ENCODE measurements at regions not wholly inside any gene's neighbourhood (a gene's known extent, or its start where the extent isn't known, plus 50 kb on each side); places are given as distances from the start of the nearest gene placed in this dataset.

DNA sequence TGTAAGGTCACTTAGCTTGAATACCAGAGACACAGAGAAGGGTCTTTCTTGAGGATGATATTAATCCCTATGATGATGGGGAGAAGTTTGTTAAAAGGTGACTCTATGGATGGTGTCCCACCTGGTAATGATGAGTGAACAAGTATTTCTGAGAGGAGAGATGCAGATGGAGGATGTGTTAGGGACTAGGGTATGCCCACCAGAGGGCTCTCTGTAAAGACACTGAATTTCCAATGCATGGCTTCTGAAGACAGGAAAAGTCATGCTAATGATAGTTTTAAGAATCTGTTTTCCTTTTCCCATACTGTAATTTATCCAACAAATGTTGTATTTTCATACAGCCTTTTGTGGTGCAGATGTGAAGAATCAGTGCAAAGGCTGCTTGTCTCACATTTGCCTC is 1250.9 kb upstream of the CELF2 start:
- no peak for DNase-seq (ENCODE audit: low read depth)

DNA sequence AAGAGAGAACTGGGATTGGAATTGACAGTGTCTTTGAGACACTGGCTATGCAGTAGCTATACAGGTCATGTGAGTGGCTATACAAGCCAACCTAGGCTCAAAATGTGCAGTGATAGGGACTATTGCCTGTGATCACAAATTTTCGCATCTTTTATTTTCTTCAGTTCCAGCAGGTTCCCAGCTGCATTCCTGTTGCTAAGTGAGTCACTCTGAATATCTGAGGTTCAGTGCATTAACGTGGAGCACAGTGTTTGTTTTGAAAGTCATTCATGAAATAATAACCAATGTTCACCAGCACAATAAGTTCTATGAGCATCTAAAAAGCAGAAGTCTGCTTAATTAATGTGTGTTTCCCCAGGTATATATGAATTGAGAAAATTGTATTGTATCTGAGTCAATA is 1236.0 kb upstream of the CELF2 start:
- DNase-seq (ENCODE audit: low read depth) = no peak

DNA sequence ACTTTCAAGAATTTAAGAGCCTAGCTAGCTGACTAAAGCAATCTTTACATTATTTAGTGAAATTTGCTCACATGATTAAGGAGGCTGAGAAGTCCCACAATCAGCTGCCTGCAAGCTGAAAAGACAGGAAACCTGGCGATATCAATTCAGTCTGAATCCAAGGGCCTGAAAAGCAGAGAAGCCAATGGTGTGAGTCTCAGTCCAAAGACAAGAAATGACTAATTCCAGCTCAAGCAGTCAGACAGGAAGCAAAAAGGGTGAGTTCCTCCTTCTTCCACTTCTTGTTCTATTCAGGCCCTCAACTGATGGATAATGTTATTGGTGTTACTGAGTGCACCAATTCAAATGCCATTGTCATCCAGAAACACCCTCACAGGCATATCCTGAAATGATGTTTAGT is 1231.6 kb upstream of the CELF2 start:
- DNase-seq (ENCODE audit: low read depth) = no peak

DNA sequence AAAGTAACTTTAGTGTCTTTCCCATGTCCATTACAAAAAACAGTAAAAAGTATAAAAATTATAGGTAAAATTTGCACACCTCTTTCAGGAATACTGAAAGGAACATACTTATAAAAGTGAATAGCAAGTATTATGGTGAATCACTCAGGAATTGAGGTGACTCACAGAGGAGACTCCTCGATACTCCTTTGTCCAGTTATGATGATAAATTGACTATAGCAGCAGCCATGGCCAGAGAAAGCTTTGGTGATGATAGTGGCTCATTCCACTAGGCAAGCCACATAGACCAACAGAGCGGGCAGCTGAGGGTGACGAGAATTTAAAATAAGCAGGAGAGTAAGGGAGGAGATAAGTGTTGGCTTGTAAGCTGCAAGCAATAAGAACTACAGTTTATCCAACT is 1231.1 kb upstream of the CELF2 start:
- DNase-seq (ENCODE audit: low read depth) = no peak

DNA sequence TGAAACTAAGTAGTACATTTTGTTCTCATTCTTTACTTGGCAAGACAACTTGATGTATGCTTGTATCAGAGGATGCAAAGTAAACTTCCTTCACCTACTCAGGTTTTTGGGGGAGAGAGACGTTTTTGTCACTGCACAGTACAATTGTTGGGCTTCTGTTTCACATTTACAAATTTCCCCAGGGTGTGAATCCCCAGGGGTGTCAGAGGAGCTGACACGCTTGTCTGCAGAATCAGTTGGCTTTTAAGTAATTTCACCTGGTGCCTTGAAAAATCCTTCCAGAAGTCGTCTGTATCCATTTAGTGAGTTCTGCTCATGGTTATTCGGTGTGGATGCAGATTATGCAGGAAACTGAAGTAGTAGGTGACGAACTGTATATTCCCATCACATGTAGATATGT is 1227.7 kb upstream of the CELF2 start:
- DNase-seq (ENCODE audit: low read depth) = no peak

DNA sequence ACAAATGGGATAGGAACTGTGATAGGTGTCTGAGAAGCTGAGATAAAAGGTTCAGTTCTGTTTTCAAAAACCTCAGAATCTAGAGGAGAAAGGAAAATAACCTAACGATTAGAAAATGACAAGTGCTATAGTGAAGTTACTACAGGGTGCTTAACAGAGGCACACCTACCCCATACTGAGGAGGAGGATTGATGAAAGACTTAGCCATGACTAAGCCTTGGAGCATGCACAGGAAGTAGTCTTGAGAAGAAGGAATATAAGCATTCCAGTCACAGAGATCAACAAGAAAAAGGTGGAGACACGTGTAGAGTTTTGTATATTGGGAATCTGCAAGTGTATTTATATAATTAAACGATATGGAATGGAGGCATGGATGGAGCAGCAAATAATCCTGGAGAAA is 1225.5 kb upstream of the CELF2 start:
- DNase-seq (ENCODE audit: low read depth) = no peak

DNA sequence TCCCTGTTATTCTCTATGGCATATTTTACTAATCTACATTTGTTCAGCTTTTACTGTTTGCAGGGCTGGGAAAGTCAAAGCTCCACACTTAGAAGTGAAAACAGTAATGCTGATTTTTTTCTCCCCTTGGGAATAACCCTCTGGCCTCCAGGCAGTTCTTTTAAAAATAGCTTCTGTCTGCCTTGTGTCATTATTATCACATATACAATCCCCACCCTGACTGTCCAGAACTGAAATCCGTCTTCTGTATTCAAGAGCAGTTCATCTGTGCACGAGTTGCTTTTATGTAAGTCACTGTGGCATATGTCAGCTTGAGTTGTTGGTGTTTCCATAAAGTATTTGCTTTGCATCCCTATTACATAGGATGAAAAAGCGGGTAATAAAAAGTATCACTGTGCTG is 1221.1 kb upstream of the CELF2 start:
- DNase-seq (ENCODE audit: low read depth) = no peak

DNA sequence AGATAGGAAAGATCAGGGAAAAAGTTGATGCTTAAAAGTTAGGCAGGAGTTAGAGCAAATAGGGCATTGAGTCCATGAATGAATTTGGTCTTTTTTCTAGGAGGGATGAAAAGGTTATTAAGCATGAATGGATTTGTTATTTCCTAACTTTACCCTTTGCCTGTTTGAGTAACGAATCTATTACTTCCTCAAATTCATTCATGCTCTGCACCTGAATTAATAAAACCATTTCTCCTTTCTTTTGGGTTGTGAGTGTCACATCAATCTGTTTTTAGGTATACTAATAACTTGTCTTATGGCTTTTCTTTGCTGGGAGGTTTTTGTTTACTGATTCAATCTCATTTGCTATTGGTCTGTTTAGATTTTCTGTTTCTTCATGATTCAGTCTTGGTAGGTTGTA is 1217.7 kb upstream of the CELF2 start:
- no peak for DNase-seq (ENCODE audit: low read depth)

DNA sequence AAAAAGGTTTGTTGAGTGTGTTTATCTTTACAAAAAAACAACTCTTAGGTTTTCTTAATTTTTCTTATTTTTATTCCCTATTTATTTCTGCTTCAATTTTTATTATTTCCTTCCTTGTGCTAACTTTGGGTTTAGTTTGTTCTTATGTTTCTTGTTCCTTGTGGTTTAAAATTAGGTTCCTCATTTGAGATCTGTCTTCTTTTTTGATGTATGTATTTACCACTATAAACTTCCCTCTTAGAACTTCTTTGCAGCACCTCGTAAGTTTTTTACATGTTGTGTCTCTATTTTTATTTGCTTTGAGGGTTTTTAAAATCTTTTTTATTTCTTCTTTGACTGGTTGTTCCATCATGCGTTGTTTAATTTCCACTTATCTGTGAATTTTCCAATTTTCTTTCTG is 1217.1 kb upstream of the CELF2 start:
- DNase-seq (ENCODE audit: low read depth) = no peak

DNA sequence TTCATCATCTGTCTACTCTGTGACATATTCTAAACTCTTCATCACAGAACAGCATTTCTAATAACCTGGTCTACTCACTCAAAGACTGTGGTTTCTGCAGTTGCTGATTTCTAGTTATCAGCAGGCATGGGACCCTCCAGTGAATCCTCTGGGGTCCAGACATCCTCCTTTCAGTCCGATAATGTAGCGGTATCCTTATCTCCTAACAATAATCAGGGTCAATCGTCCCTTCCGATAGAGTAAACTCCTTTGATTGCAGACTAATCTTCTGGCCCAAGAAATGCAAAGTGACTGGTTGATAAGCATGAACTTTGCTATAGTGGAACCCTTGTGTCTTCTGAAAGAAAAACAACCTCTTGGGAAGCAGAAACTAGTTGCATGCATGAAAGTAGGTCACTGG is 1209.8 kb upstream of the CELF2 start:
- DNase-seq (ENCODE audit: low read depth) = no peak

DNA sequence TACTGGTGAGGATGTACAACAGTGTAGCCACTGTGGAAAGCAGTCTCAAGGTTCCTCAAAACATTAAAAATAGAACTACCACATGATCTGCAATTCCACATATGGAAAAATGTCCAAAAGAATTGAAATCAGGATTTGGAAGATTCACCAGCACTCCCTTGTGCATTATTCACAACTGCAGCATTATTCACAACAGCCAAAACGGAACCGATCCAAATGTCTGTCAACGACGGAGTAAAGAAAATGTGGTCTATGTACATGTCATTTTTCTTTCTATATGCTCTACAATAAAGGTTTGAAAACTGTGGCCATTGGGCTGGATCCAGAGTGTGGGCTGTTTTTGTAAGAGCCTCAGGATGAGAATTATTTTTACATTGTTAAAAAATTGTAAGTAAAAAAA is 1206.1 kb upstream of the CELF2 start:
- no peak for DNase-seq (ENCODE audit: low read depth)

DNA sequence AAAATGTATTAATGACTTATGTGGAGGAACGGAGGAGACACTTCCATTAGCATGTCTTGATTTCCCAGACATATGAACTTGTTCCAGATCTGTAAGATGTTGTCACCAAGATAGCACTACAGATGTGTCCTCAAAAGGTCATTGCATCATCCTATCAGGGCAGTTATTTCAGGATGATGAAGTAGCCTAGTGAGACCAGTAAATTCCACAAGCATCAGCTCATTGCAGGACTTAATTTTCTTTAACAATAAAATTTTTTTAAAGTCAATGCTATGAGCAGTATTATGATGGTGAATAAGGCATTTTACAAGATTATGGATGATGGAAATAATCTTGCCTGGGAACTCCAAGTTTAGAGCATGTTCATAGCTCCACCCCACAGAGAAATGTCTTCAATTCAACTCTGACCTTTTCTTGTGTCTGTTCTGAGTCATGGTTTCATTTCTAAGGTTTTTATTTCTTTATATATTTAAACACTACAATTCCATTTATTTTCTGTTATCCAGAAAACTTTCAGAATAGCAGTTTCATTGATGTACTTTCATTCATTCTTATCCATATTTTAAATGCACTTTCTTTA is 1203.3 kb upstream of the CELF2 start:
- no peak for DNase-seq (ENCODE audit: low read depth)

DNA sequence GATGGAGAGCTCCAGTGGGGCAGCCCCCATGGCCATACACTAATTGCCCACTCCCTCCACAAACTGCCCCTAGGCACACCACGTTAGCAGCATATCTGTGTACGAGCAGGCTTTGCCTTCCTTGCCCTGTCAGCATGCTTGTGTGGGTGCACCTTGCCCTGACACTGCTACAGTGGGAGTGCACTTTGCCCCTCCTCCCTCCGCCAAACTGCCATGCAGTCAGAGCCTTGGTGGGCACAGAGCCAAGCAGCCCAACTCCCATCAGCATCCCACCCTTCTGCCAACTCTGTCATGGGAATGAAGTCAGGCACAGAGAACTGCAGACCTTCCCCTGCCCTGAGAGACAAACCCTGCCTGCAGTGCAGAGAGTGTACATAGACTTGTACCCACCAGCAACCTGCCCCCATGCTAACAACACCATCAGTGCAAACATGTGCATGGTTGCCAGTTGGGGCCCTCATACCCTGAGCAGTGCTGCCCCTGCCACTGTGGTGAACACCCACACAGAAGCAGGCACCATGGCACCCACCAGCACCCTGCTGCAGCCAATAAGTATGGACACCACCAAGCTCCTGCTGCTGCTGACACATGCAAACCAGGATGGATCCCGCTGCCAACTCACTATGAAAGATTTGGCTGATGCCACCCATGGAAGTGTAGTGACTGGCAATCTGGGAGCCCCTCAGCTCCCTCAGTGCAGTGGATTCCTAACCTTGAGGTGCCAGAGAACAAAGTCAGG is 1197.7 kb upstream of the CELF2 start:
- no peak for DNase-seq (ENCODE audit: low read depth)

DNA sequence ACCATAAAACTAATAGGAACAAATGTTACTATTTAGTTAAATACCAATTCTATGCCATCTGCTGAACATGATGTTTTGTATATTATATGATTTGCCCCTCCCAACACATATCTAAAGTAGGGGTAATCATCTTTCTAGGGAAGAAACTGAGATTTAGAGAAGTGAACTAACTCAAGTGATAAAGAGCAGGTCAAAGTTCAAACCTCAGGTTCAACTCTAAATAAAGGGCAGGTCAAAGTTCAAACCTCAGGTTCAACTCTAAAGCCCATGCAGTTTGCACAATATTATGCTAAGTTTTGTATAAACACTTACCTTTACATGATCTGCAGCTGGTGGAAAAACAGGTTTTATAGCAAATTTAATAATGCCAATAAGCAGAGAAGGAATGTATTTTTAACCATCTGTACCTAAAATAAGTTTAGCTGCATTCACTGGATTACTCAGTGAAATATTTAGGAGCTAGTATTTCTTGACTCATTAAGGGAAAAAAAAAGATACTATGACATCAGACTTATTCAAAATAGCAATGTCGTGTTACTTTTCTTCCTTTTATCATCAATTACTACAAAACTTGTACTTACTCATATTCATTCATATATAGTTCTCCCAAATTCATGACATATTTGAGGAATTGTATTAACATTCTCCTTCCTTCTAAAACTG is 1194.3 kb upstream of the CELF2 start:
- no peak for DNase-seq (ENCODE audit: low read depth)

DNA sequence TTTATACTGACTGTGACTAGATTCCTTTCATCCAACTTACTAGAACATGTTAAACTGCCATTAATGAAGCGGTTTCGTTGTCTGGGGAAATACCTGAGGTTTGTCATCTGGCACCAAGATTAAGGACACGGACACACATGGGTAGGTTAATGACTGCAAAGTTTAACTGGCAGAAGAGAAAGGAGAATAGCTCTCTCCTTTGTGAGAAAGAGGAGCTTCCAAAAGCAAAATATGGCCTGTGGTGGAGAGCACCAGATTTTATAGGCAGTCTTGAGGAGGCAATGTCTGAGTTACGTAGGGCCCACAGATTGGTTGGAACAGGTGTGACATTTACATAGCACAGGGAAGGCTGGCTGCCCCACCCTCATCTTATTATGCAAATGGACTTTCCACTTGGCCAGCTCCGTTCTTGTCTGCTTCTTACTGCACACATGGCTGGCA is 1193.0 kb upstream of the CELF2 start:
- DNase-seq (ENCODE audit: low read depth) = no peak

DNA sequence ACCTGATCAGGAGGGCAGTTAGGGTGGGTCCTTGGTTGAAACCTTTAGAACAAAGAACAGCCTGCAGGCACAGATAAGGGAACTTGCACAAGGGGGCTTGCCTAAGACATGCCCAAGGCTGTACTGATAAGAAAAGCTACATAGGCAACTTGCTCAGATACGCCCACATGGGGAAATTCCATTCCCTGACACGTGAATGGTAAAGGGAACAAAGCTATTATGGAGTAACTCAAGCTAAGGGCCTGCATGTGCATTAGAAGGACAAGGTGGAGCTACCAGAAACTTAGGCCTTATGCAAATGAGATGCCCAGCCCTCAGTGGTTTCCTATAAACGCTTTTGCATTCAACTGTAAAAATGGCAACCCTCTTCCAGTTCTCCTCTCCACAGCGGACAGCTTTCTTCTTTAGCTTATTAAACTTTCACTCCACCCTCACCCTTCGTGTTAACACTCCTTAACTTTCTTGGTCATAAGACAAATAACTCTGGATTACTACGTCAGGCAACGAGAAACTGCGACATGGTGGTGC is 1192.1 kb upstream of the CELF2 start:
- no peak for DNase-seq (ENCODE audit: low read depth)

DNA sequence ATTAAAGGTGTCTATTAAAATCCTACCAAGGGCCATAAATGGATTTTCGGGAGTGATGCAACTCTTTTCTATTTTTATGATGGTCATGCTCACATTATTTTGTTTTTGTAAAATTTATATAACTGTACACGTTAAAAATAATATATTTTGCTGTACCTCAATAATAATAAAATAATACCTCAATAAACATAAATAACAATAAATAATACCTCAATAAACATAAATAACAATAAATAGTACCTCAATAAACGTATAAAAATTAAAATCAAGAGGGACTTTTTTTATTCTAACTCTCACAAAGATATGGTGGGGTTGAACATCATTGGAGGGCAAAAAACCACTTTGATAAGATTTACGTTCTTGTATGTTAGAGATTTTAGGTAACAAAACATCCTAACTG is 1189.6 kb upstream of the CELF2 start:
- no peak for DNase-seq (ENCODE audit: low read depth)

DNA sequence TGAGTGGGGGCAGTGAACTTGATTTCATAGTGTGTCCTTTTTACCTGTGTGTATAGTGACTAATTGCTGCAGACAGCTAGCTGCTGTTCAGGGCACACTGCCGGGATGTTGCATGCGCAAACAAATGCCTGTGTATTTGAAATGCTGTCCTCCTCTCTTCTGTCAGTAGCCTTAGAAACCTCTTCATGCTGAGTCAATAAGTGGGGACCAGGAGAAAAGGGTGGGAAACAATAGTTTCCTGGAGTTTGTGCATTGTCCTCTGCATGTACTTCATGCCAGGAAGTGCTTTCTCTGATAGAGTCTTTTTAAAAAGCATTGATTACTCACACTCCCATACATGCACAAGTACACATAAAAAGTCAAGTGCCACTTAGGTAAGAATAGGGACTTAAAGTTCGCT is 1183.7 kb upstream of the CELF2 start:
- DNase-seq (ENCODE audit: low read depth) = no peak

DNA sequence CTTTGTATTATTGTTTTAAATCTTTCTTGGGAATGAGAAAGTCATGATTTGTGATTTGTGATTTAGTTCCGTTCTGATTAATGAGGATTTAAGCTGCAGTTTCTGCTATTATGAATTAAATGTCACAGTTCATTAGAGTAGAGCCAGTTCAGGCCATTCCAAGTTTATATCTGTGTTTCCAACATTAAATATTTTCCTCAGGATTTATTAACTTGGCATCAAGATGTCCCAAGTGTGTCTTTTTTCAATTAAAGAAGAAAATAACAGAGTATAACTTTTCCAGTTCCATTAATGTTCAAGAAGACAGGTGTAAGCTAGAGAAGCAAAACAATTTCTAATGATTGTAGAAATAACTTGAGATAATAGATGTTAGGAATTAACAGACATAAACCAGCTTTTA is 1183.2 kb upstream of the CELF2 start:
- DNase-seq (ENCODE audit: low read depth) = no peak

DNA sequence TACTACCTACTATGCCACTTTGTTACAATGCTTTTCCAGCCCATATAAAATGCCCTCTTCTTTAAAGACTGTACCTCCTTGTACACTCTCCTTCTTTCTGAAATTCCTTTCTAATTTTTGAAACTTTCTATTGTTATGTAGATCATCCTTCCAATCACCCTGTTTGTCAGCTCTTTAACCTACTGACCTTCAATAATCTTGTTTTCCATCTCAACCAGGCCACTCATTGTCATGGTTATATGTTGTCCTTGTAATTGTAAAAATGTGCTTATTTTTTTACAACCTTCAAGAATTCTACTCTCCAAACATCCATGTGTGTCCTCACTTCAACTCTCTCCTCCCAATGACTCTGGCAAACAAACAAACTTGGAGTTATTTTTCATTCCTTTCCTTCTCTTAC is 1172.6 kb upstream of the CELF2 start:
- no peak for DNase-seq (ENCODE audit: low read depth)

DNA sequence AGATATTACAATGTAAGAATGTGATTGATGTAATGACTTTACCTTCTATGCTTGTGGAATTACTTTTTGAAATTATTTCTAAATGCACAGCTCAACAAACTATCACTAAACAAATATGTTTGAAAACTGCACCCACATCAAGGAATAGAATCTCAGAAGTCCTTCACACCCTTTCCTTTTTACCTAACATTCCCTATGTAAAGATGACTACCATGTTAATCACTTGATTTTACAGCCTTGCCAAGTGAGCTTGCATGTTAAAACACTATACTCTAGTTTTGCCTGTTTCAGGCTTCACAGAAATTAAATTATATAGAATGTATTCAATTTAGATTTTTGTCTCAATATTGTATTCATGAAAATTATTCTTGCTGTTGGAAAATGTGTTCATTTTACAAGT is 1169.4 kb upstream of the CELF2 start:
- DNase-seq (ENCODE audit: low read depth) = no peak

DNA sequence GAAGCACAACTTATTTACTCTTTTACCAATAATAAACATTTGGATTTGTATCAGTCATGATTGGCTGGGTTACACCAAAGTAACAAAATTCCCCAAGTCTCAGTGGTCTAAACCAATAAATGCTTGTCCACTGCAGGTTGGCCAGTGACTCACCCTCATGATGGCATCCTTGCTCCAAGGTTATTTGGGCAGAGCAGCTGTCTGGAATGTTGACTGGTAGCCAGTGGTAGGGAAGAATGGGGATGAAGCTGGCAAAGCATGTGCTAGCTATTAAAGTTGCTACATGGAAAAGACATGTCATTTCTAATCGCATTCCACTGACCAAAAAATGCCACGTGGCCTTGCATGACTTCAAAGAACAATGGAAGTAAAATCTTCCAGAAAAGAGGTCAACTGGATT is 1168.7 kb upstream of the CELF2 start:
- no peak for DNase-seq (ENCODE audit: low read depth)

DNA sequence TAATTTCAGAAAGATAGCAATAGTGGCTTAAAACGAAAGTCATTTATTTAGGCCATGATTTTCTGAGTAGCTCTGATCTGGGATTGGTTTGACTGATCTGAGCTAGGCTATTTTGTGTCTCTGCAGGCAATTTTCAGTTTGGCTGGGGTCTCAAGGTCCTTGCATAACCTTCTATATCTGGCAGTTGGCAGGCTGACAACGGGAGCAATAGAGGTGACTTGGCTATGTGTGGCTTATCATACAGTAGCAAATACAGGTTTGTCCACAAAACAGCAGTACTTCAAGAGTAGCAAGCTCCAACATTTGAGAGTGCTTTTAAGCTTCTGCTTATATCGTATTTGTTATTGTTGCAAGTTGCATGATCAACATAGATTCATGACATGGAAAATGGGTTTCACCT is 1167.3 kb upstream of the CELF2 start:
- no peak for DNase-seq (ENCODE audit: low read depth)

DNA sequence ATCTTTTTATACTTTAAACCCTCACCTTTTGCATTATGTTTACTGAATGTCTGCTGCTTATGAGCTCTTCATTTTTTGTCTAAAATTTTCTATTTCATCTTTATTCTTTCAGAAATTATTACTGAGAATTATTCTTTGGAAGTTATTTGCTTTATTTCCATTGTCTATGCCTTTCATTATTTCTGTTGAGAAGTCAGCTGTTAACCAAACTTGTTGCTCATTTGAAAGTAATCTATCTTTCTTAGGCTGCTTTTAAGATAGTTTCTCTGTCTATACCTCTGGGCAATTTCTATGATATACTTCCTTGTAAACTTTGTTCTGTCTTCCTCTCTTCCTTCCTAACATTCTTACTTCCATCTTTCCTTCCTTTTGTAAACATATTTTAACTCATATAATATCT is 1165.9 kb upstream of the CELF2 start:
- no peak for DNase-seq (ENCODE audit: low read depth)

Data from activated T-cell treated with anti-CD3 and anti-CD28 coated beads for 48 hours (primary cell).